ENCODE measurements at regions not wholly inside any gene's neighbourhood (a gene's known extent, or its start where the extent isn't known, plus 50 kb on each side); places are given as distances from the start of the nearest gene placed in this dataset.
"Not testable (repeated sequence)": the region's sequence is repeated elsewhere in the genome, so short reads cannot be mapped to it uniquely, and the experiment has no call there.

- DNase-seq (ENCODE audit: low read depth in 2 of 2): no peak
These were observed 258.8 kb upstream of the IRS2 start for GRCh38 chr13:110045202-110045601.

DNA sequence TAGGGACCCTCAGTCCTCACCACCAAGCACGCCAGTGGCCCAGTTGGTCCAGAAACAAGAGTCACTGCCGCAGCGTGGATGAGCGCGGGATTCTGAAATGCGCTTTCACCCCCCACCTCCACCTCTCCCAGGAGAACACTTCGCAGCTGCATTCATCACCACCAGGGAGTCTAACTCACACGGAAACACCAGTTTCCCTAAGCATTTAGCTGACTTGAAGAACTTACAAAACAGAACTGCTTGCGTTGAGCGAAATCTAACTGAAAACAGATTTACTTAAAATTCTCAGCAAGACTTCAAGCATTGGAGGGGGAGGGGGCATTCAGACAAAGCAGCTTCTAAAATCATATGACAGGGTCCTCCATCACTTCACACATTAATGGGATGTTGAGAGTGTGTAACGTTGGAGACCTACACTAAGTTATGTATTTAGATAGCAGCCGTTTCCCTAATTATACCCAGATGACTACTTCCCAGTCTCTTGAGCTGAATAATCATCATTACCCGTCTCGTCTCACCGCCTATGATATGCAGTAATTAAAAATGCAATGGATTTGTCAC, 258.2 kb upstream of the IRS2 start:
- no peak for DNase-seq (ENCODE audit: low read depth in 2 of 2)

- no peak for DNase-seq (ENCODE audit: low read depth in 2 of 2)
These were observed 256.0 kb upstream of the IRS2 start for GRCh38 chr13:110042253-110042950.

GRCh38 chr13:110041638-110042037, 255.3 kb upstream of the IRS2 start:
- not testable (repeated sequence) for DNase-seq (ENCODE audit: low read depth in 2 of 2)

- DNase-seq (ENCODE audit: low read depth in 2 of 2): no peak
These were observed 251.7 kb upstream of the IRS2 start for GRCh38 chr13:110037925-110038573.

- no peak for DNase-seq (ENCODE audit: low read depth in 2 of 2)
These were observed 249.7 kb upstream of the IRS2 start for GRCh38 chr13:110036060-110036459.

DNA sequence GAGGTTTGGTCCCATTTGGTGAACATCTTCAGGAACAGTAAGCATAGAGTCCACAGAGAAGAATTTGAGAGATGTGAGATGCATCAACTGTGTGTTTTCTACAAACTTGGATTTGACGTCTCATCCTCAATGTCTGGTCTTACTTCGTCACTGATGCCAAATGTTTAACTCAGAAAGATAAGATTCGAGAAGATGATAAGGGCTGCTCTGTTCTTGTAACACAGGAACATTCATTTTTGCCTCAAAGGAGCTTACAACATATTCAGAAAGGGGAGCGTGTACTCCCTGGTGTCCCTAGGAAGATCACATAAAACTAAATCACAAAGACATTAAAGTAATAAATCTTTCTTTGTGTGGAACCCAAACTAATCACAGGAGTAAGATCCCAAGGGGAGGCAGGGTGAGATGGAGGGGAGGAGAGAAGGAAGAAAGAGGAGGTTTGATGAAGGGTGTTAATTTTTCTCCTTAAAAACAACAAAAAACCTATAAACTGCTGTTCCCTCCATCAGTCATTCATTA, 247.7 kb upstream of the IRS2 start:
- DNase-seq (ENCODE audit: low read depth in 2 of 2): no peak

- DNase-seq (ENCODE audit: low read depth in 2 of 2): no peak
These were observed 246.6 kb upstream of the IRS2 start for GRCh38 chr13:110032969-110033368.

DNA sequence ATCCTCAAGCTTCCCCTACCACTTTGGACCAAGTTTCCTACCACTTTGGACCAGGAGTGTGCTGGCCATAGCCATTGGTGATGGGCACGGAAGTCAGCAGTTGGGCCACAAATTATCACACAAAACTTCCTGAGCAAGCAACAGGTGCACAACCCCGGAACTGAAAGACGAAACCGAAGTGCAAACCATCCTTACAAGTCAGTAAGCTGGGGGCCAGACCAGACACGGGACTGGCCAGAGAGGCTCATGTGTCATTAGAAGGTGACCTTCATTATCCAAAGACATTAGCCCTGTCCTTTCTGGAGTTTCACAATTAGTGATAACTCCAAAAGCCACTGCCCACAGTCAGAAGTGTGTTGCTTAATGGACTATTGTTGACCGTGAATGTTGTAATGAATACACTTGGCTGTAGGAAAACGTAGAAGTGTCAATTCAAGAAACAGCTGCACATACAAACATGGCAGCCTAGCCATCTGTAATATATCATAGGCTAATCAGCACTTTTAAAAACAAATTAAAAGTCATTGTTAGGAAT, 244.1 kb upstream of the IRS2 start:
- no peak for DNase-seq (ENCODE audit: low read depth in 2 of 2)

- DNase-seq (ENCODE audit: low read depth in 2 of 2): no peak
These were observed 242.6 kb upstream of the IRS2 start for GRCh38 chr13:110028838-110029621.

- DNase-seq (ENCODE audit: low read depth in 2 of 2): no peak
These were observed 241.9 kb upstream of the IRS2 start for GRCh38 chr13:110028311-110028710.

GRCh38 chr13:110027470-110028240, 241.3 kb upstream of the IRS2 start:
- DNase-seq (ENCODE audit: low read depth in 2 of 2): no peak

DNA sequence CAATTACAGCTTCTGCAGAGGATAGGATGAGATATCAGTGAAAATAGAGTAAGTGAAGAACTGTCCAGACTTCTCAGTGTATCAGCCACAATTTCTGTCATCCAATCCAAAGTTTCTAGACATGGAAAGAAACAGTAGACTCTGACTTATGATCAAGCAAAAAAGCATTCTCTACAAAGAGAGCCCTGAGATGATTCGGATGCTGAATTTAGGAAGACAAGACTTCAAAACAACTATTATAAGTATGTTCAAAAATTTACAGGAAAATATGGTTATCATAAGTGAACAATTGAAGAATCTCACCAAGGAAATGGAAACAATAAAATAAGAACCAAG, 238.2 kb upstream of the IRS2 start:
- DNase-seq (ENCODE audit: low read depth in 2 of 2): no peak

DNA sequence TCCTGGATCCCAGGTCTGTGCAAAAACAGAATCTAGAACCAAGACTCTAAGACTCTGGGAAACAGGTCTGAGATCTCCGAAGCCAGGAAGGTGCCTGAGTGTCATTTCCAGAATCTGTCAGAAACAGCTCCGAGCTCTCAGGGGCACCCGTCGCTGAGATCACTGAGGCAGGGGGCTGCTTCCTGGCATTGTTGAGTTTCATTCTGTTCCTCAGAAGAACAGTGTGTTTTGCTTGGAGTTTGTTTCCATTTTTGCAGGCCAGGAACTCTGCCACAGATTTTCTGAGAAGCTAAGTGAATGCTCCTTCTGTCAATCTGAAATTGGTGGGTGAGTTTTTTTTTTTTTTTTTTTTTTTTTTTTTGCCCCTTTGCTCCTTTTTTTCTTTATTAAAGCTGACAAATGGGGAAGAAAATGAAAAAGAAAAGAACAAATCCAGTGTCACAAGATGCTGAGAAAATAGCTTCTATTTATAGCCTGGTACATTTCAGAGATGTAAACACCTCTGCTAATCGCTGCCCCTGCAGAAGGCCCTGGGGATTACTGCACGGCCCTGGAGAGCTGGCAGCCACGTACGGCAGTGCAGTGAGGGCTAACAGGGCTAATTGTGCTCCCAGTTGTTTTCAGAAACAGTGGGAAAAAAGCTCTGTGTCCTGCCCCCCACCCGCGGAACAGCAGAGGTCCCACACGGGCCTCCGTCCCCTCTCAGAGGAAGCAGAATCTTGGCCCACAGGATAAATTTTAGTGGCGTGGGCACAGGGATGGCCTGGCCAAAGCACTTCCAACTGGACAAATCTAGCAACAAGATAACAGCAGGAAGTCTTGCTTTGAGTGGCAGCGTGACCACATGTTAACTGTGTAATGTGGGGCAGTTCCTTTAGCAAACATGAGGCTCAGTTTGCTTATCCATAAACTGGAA, 237.6 kb upstream of the IRS2 start:
- DNase-seq (ENCODE audit: low read depth in 2 of 2): no peak

DNA sequence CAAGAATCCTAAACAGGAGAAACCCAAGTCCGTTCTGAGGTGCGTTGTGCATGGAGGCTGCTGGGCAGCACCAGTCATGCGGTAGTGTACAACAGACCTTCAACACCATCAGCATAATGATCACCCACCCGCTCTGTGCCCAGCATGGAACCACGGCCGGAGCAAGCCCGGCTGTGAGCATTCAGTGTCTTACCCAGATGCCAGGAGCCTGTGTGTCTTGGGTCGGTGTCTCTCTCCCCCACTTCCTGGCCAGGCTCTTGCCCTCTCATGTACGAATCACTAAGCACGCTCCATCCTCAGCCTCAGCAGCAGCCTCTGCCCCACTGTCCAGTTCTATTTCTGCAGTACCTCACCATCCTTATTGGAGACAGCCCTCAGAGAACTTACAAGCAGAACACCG, 231.6 kb upstream of the IRS2 start:
- DNase-seq (ENCODE audit: low read depth in 2 of 2): no peak

DNA sequence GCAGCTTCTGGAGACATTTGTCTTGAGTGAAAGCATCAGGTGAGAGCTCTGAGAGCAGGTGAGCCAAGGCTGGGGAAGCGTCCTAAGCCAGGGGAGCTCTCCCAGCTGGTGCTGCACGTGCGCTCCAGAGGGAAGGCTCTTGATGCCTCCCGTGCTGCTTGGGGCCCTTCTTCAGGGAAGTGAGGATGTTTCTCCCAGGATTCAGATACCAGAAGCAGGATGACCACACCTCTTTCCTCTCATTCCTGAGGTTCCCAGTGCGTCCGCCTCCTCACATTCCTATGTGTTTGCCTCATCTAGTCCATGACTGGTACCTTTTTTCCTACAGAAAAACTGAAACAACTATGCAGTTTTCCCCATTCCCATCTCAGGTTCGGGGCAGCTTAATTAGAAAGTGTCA, 231.0 kb upstream of the IRS2 start:
- DNase-seq (ENCODE audit: low read depth in 2 of 2): no peak

DNA sequence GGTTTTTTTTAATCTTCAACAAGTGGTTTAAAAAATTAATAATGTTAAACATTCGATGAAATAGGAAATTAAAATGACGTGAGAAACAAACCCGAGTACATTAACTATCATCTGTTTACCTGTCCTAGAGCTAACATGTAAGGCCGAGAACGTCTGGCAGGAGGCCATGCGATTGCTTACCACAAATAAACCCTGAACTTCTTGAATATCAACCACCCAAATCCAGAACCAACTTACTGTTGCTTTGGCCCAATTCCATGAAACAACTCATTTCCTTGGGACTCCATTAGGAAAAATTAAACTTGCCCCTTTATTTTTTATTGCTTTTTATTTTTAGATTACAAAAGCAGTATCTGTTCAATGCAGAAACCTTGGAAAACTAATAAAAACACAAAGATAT, 228.9 kb upstream of the IRS2 start:
- DNase-seq (ENCODE audit: low read depth in 2 of 2): no peak

- no peak for DNase-seq (ENCODE audit: low read depth in 2 of 2)
These were observed 228.3 kb upstream of the IRS2 start for GRCh38 chr13:110014719-110015118.

- no peak for DNase-seq (ENCODE audit: low read depth in 2 of 2)
These were observed 225.8 kb upstream of the IRS2 start for GRCh38 chr13:110012102-110012739.
